ENCODE measurements at regions not wholly inside any gene's neighbourhood (a gene's known extent, or its start where the extent isn't known, plus 50 kb on each side); places are given as distances from the start of the nearest gene placed in this dataset.

GRCh38 chr6:85866758-85867401, 224.2 kb upstream of the SYNCRIP start:
- no peak overlapping the region for H3K27ac Mint-ChIP-seq (ENCODE audit: unreplicated experiment)
- no peak overlapping the region for H3K4me3 Mint-ChIP-seq (ENCODE audit: unreplicated experiment)
- no peaks in the 10 kb centered on the region for H3K9me3 Mint-ChIP-seq (ENCODE audit: unreplicated experiment)
- H3K4me1 Mint-ChIP-seq (ENCODE audit: unreplicated experiment), result no peaks in the 10 kb centered on the region
- no peak for TF ChIP-seq CTCF (IDR thresholded peaks at IDR 0.05)
- H3K27me3 Mint-ChIP-seq (ENCODE audit: unreplicated experiment), result no peaks in the 10 kb centered on the region
- no peaks in the 10 kb centered on the region for H3K36me3 Mint-ChIP-seq (ENCODE audit: unreplicated experiment)
- no peak for DNase-seq (ENCODE audit: extremely low spot score, unreplicated experiment)

GRCh38 chr6:85866370-85866730, 223.7 kb upstream of the SYNCRIP start:
- Mint-ChIP-seq H3K4me1 (ENCODE audit: unreplicated experiment) (no peaks in the 10 kb centered on the region), H3K27me3 (ENCODE audit: unreplicated experiment) (no peaks in the 10 kb centered on the region), H3K9me3 (ENCODE audit: unreplicated experiment) (no peaks in the 10 kb centered on the region), H3K36me3 (ENCODE audit: unreplicated experiment) (no peaks in the 10 kb centered on the region), H3K27ac (ENCODE audit: unreplicated experiment) (no peak overlapping the region), H3K4me3 (ENCODE audit: unreplicated experiment) (no peak overlapping the region)
- DNase-seq (ENCODE audit: extremely low spot score, unreplicated experiment), result no peak
- no peak for TF ChIP-seq CTCF (IDR thresholded peaks at IDR 0.05)

- H3K27me3 Mint-ChIP-seq (ENCODE audit: unreplicated experiment), result no peaks in the 10 kb centered on the region
- DNase-seq (ENCODE audit: extremely low spot score, unreplicated experiment), result no peak
- no peak for TF ChIP-seq CTCF (IDR thresholded peaks at IDR 0.05)
These were observed 223.0 kb upstream of the SYNCRIP start for GRCh38 chr6:85865420-85866369.

GRCh38 chr6:85864453-85865401, 222.0 kb upstream of the SYNCRIP start:
- no peak overlapping the region for H3K27ac Mint-ChIP-seq (ENCODE audit: unreplicated experiment)

More at GRCh38 chr6:85865420-85866369, 223.0 kb upstream of the SYNCRIP start:
- H3K27ac Mint-ChIP-seq (ENCODE audit: unreplicated experiment), result no peak overlapping the region
- no peaks in the 10 kb centered on the region for H3K36me3 Mint-ChIP-seq (ENCODE audit: unreplicated experiment)
- H3K9me3 Mint-ChIP-seq (ENCODE audit: unreplicated experiment), result no peaks in the 10 kb centered on the region
- no peaks in the 10 kb centered on the region for H3K4me1 Mint-ChIP-seq (ENCODE audit: unreplicated experiment)
- no peak overlapping the region for H3K4me3 Mint-ChIP-seq (ENCODE audit: unreplicated experiment)

More at GRCh38 chr6:85864453-85865401, 222.0 kb upstream of the SYNCRIP start:
- no peak for DNase-seq (ENCODE audit: extremely low spot score, unreplicated experiment)
- Mint-ChIP-seq H3K9me3 (ENCODE audit: unreplicated experiment) (no peaks in the 10 kb centered on the region), H3K36me3 (ENCODE audit: unreplicated experiment) (no peaks in the 10 kb centered on the region), H3K4me1 (ENCODE audit: unreplicated experiment) (no peaks in the 10 kb centered on the region), H3K27me3 (ENCODE audit: unreplicated experiment) (peaks cover 7% of the 10 kb centered on the region), H3K4me3 (ENCODE audit: unreplicated experiment) (no peak overlapping the region)
- TF ChIP-seq CTCF (IDR thresholded peaks at IDR 0.05), result no peak
